GM20000 (cell line): ENCODE measurements at regions not wholly inside any gene's neighbourhood (a gene's known extent, or its start where the extent isn't known, plus 50 kb on each side); places are given as distances from the start of the nearest gene placed in this dataset.
A peak's percentile ranks its signal among the peaks of the same experiment; 100 is the strongest.

Experiments
- DNase-seq: peaks from one replicate; pipeline ENCODE4 v3.0.0; 2012; ENCODE audit warnings: low spot score
- CTCF ChIP-seq: IDR thresholded peaks from 2 replicates; pipeline ENCODE4 v1.5.1; 2012; ENCODE audit warnings: mild to moderate bottlenecking, control low read depth; ENCODE audit errors: extremely low read depth, missing control alignments

GRCh38 chr13:79779761-79780160 lies 298.8 kb downstream of the NDFIP2 start:
- no peak for TF ChIP-seq CTCF
- no peak for DNase-seq

- no peak for TF ChIP-seq CTCF
- no peak for DNase-seq
Measured at GRCh38 chr13:79778741-79779460, 297.9 kb downstream of the NDFIP2 start.

GRCh38 chr13:79777504-79777903 lies 296.5 kb downstream of the NDFIP2 start:
- TF ChIP-seq CTCF, result no peak
- no peak for DNase-seq

GRCh38 chr13:79776531-79777295 lies 295.8 kb downstream of the NDFIP2 start:
- no peak for TF ChIP-seq CTCF
- no peak for DNase-seq

GRCh38 chr13:79775830-79776229 lies 294.9 kb downstream of the NDFIP2 start:
- DNase-seq, result peak; percentile 18
- TF ChIP-seq CTCF, result no peak

- no peak for TF ChIP-seq CTCF
- no peak for DNase-seq
Measured at GRCh38 chr13:79772811-79773210, 291.9 kb downstream of the NDFIP2 start.

- no peak for TF ChIP-seq CTCF
- DNase-seq, result no peak
Measured at GRCh38 chr13:79771493-79771892, 290.5 kb downstream of the NDFIP2 start.
